GM21526 (cell line): ENCODE measurements at regions not wholly inside any gene's neighbourhood (a gene's known extent, or its start where the extent isn't known, plus 50 kb on each side); places are given as distances from the start of the nearest gene placed in this dataset.
"Not testable (repeated sequence)": the region's sequence is repeated elsewhere in the genome, so short reads cannot be mapped to it uniquely, and the experiment has no call there.

Experiments used
- ATAC-seq: cut with Tn5 transposase; IDR thresholded peaks from one replicate; pipeline ENCODE4 v1.9.1; 2021; ENCODE audit warnings: moderate library complexity; ENCODE audit not compliant: unreplicated experiment, low FRiP score

DNA sequence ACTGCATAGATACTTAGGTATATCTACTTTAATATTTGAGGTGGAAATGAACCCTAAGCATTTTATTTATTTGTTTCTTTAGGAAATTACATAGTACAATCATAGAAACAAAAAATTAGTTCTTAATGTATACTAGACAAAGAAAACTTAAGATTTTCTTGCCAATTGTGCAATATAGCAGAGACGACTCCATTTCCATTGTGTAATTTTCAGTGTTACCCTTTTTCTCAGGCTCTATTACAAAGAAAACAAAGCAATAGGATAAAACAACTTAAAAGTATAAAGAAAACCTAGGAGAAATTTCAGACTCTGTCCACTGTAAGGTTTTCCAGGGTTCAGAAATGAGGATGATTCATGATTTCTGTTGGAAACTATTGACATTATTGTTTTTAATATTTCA lies 89.0 kb upstream of the SERTAD2 start:
- no peak for ATAC-seq

DNA sequence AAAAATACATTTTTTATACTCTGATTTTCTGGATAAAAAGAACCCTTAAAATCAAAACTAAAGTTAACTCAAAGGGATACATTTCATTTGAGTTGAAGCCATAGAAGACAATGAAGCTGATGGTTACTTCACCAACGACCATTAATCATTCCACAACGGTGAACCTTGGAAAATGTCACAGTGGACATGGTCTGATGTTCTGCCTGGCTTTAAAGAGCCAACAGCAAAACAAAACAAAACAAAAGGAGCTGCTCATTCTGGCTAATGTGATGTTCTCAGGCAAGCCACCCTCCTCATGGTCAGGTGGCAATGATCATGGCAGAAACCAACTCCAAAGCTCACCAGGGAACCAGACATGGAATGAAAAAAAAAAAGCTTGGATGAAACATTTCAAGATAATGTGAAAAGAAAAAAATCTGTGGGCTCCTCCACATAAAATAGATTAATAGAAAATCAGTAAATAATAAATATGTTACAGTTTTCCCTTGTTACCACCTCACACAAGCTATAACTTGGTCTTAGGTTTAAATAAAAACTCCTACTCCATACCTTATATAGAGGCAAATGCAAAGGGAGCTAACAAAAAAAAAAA lies 90.1 kb upstream of the SERTAD2 start:
- ATAC-seq, result no peak

- ATAC-seq, result no peak
Observed at GRCh38 chr2:64745562-64745961, 91.8 kb upstream of the SERTAD2 start.

- ATAC-seq, result not testable (repeated sequence)
Observed at GRCh38 chr2:64747690-64748091, 94.0 kb upstream of the SERTAD2 start.

DNA sequence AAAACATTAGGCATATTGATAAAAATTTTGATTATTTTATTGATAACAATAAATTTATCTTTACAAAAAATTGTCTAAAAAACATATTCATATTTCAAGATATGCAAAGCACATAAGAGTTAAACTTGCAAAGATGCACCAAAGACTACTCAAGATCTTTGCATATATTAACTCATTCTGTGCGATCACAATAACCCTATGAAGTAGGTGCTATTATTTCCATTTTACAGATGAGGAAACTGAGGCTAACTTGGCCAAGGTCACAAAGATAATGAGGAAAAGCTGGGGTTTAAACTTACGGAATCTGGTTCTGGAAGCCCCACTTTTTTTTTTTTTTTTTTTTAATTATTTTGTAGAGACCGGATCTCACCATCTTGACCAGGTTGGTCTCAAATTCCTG lies 94.4 kb upstream of the SERTAD2 start:
- ATAC-seq, result no peak

- no peak for ATAC-seq
Observed at GRCh38 chr2:64748561-64748960, 94.8 kb upstream of the SERTAD2 start.

DNA sequence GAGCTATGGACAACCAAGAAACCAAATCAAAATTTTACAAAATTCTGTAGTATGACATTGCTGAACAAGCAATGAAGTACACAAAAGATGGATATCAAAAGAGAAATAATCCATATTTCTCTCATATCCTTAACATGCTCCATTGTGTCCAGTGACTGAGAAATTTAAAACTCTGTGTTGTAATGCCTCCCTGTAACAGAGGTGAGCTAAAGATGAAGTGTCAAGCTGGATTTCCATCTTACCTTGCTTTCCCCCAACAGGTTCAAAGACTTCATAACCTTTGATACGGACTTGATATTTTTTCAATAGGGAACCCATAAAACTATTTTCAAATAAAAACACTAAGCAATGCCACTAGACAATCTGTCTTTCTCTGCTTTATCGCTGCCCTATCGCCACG lies 95.7 kb upstream of the SERTAD2 start:
- ATAC-seq, result no peak

- no peak for ATAC-seq
Observed at GRCh38 chr2:64750001-64750816, 96.5 kb upstream of the SERTAD2 start.

GRCh38 chr2:64750817-64751285 lies 97.1 kb upstream of the SERTAD2 start:
- ATAC-seq, result peak; percentile 82

DNA sequence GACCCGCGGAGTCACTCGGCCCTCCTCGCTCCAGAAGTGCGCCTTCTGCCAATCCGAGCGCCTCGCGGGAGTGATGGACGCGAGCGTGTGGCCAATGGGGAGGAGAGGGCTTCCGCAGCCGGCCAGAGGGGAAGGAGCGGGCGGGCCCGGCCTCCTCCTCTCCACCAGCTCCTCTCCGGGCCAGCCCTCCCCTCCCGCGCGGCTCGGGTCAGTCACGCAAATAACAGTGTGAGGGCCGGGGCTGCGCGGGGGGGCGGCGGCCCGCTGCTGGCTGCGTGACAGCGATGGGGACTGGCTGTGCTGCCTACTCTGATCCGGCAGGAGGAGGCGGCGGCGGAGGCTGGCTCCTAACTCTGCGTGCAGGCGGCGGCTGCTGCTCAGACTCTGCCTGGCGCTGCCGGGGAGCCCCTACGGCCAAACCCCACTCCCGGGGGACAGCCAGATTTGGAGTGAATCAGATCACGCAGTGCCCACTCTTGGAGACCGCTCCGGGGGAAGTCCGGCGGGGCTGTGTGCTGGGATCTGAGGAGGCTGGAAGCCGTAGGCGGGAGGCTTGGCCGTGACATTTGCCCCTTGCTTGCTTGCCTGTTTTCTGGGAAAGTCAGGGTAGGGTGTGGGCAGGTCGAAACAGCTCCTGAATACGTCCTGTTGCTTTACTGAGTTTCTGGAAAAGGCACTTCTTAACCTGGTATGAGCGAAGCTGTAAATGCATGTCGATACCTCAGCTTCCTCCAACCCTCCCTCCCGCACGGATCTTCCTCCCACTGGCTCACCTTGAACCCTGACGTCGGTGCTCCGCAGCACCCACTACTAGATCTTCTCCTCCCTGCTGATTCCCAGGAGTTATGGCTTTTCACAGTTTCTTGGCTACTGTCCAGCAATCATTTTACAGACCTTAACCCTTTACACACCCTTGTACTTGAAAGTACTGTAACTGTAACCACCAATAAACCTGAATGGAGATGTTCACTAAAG lies 97.9 kb upstream of the SERTAD2 start:
- ATAC-seq, result peak; percentile 84

DNA sequence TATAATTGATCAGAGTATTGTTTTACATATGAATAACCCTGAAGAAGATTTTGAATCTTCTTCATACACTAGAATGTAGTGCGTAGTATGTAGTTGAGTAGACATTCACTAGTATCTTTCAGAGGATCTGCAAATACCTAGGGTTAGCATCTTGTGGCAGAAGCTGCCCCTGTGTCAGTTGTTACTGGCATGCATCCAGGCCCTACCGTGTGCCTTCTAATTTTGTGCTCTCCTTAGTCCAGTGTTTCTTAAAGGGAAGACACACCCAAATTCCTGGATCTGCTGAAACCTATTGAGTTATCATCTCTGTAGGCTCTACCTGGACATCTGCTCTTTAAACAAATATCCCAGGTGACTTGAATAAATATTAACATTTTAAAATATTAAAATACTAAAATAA lies 99.7 kb upstream of the SERTAD2 start:
- no peak for ATAC-seq

DNA sequence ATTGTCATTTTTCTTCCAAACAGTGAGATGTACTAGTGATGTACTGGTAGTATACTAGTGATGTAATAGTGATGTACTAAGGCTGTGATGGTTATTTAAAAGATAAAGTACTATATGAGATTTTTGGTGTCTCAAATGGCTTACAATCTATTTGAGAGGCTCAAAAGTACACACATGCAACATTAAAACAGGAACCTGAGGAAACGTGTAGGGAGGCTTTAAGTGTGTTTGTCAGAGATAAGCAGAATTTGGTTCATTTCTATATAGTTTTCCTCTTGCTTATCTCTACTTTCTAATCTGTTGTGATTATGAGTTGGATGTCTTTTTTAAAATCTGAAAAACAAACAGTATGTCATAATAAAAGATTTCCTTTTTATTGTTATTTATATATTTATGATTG lies 100.9 kb upstream of the SERTAD2 start:
- no peak for ATAC-seq

DNA sequence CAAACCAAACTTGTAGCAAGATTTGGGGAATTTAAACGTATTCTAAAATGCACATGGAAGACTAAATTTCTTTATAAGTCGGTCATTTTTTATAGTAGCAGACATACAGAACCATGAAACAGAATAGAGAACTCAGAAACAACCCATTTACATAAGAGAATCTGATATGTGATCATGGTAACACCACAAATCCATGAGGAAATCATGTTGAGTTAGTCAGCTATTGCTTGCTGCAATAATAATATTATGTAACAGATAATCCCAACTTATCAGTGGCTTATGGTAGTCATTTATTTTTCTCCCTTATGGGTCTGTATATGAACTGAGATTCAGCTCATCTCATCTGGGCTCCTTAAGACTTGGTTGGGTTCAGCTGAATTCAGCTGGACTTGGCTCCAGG lies 103.4 kb upstream of the SERTAD2 start:
- no peak for ATAC-seq

GRCh38 chr2:64760128-64760527 lies 106.4 kb upstream of the SERTAD2 start:
- ATAC-seq, result no peak

- no peak for ATAC-seq
Observed at GRCh38 chr2:64762301-64762997, 108.7 kb upstream of the SERTAD2 start.

DNA sequence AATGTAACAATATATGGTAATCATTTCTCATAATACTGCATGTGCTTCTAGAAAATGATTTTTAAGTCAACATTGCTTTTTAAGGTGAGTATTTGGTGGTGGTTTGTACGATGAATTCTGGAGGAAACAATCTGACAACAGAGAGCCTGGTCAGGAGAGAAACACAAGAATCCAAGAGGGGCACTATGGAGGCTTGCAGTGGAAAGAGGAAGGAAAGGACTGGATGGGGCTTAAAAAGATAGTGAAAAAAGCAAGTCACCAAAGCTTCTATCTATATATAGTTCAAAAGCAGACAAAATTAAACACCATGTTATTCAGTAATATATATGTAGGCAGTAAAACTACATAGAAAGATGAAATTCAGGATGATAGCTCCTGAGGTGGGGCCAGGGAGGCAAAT lies 109.4 kb upstream of the SERTAD2 start:
- ATAC-seq, result no peak

GRCh38 chr2:64765160-64765805 lies 111.6 kb upstream of the SERTAD2 start:
- no peak for ATAC-seq

DNA sequence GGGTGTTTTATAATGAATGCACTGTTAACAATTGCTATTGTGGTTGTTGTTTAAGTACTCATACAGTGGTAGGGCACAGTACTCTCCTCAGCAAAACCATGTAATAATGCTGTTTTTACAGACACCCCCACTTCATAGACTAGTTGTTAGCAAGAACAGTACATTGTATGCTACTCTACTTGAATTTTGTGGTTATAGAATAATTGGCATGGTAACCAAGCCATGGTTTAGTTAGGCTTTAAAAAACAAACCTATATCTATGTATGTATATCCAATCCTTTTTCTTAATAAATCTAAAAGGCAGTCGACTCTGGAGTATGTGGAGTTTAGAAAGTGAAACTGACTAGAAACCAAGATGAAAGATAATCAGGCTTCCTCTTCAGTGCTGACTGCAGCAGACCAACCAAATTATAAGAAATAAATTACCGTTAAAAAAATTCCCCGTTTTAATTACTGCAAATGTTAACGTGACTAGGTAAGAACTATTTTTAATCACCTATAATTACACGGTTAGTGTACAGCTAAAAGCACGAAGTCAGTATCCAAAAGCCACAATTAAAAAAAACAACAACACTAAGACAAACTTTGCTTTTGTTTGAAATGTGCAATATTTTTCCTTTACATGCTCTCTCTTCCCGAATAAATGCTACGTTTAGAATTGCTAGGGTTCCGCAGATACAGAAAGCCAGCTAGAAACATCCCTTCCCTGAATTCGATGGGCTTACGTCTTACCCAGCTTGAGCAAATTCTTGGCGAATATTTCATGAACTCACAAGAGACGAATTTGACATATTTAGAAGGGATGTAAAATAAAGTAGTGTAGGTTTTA lies 113.3 kb upstream of the SERTAD2 start:
- ATAC-seq, result no peak
